H4 (cell line): ENCODE measurements at regions not wholly inside any gene's neighbourhood (a gene's known extent, or its start where the extent isn't known, plus 50 kb on each side); places are given as distances from the start of the nearest gene placed in this dataset.

Experiments
- DNase-seq: peaks from one replicate; pipeline ENCODE4 v3.0.0-alpha.2; 2015; ENCODE audit warnings: low spot score

- no peak for DNase-seq
Measured at GRCh38 chr2:16008331-16008850, 68.0 kb downstream of the MYCN start.

- DNase-seq: no peak
Measured at GRCh38 chr2:16007167-16007934, 67.0 kb downstream of the MYCN start.

GRCh38 chr2:16006537-16007166 lies 66.3 kb downstream of the MYCN start:
- DNase-seq: no peak

GRCh38 chr2:16005816-16006536 lies 65.6 kb downstream of the MYCN start:
- DNase-seq: peak; percentile 45

- no peak for DNase-seq
Measured at GRCh38 chr2:16005389-16005788, 65.0 kb downstream of the MYCN start.

GRCh38 chr2:16003809-16004208 lies 63.5 kb downstream of the MYCN start:
- no peak for DNase-seq

- no peak for DNase-seq
Measured at GRCh38 chr2:16003152-16003551, 62.8 kb downstream of the MYCN start.

GRCh38 chr2:16002575-16002974 lies 62.2 kb downstream of the MYCN start:
- no peak for DNase-seq

GRCh38 chr2:16002144-16002543 lies 61.8 kb downstream of the MYCN start:
- DNase-seq: no peak

- no peak for DNase-seq
Measured at GRCh38 chr2:16000642-16001041, 60.3 kb downstream of the MYCN start.

- DNase-seq: no peak
Measured at GRCh38 chr2:15999596-16000469, 59.5 kb downstream of the MYCN start.

- no peak for DNase-seq
Measured at GRCh38 chr2:15997728-15998280, 57.5 kb downstream of the MYCN start.

GRCh38 chr2:15996536-15997423 lies 56.4 kb downstream of the MYCN start:
- DNase-seq: no peak
